ENCODE measurements at regions not wholly inside any gene's neighbourhood (a gene's known extent, or its start where the extent isn't known, plus 50 kb on each side); places are given as distances from the start of the nearest gene placed in this dataset.
"Not testable (repeated sequence)": the region's sequence is repeated elsewhere in the genome, so short reads cannot be mapped to it uniquely, and the experiment has no call there.

DNA sequence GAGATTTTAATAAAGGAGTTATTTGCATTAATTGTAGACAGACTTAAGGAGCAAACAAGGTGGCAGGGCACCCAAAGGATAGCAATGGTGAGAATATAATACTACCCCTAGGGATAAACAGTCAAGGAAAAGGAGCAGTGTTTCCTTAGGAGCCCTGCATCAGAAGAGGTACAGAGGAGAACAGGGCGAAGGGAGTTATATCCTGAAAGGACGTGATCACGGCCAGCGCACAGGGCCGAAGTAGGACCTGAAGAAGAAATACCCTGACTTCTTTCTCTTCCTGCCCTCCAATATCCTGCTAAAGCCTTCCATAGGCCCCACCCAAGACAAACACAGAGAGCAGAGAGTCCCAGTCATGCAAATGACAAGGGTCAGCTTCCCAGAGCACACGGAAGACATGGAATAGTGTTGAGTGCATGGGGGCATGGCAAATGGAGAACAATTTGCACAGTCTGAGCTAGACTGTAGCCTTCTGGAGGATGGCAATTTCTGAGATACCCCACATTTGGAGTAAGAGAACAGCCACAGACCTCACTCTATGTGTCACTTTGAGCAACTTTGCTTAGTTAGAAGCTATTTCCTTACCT lies 188.2 kb downstream of the ZNF92 start:
- TF ChIP-seq, protein P1, sequence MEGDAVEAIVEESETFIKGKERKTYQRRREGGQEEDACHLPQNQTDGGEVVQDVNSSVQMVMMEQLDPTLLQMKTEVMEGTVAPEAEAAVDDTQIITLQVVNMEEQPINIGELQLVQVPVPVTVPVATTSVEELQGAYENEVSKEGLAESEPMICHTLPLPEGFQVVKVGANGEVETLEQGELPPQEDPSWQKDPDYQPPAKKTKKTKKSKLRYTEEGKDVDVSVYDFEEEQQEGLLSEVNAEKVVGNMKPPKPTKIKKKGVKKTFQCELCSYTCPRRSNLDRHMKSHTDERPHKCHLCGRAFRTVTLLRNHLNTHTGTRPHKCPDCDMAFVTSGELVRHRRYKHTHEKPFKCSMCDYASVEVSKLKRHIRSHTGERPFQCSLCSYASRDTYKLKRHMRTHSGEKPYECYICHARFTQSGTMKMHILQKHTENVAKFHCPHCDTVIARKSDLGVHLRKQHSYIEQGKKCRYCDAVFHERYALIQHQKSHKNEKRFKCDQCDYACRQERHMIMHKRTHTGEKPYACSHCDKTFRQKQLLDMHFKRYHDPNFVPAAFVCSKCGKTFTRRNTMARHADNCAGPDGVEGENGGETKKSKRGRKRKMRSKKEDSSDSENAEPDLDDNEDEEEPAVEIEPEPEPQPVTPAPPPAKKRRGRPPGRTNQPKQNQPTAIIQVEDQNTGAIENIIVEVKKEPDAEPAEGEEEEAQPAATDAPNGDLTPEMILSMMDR (IDR thresholded peaks at IDR 0.05; ENCODE audit: poor library complexity): not testable (repeated sequence)
- TF ChIP-seq EZH2 (IDR thresholded peaks at IDR 0.05; ENCODE audit: borderline replicate concordance); EZH2phosphoT487 (IDR thresholded peaks at IDR 0.05; ENCODE audit: low read depth, severe bottlenecking, unreplicated experiment): not testable (repeated sequence)
